HG02798 (cell line): ENCODE measurements at regions not wholly inside any gene's neighbourhood (a gene's known extent, or its start where the extent isn't known, plus 50 kb on each side); places are given as distances from the start of the nearest gene placed in this dataset.
A peak's percentile ranks its signal among the peaks of the same experiment; 100 is the strongest.
"Not testable (repeated sequence)": the region's sequence is repeated elsewhere in the genome, so short reads cannot be mapped to it uniquely, and the experiment has no call there.

Source experiments
- ATAC-seq: cut with Tn5 transposase; IDR thresholded peaks from one replicate; pipeline ENCODE4 v1.9.1; 2021; ENCODE audit warnings: mild to moderate bottlenecking; ENCODE audit not compliant: unreplicated experiment, poor library complexity

DNA sequence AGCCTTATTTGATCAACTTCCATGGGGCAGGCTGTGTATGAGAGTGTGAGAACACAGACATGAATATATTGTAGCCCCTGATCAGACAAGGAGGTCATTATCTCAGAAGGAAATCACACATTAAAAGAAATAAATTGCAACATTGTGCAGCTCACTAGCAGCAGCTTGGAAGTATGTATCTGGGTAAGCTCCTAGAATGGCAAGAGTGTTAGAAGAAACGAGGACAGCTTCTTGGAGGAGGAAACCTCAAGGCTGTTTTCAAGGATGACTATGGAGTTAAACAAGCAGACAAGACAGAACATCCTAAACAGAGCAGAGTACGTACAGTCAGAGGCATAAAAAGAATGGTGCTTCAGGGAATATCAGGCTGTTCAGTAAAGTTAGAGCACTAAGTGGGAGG is 511.0 kb downstream of the SLCO4C1 start:
- ATAC-seq: no peak

DNA sequence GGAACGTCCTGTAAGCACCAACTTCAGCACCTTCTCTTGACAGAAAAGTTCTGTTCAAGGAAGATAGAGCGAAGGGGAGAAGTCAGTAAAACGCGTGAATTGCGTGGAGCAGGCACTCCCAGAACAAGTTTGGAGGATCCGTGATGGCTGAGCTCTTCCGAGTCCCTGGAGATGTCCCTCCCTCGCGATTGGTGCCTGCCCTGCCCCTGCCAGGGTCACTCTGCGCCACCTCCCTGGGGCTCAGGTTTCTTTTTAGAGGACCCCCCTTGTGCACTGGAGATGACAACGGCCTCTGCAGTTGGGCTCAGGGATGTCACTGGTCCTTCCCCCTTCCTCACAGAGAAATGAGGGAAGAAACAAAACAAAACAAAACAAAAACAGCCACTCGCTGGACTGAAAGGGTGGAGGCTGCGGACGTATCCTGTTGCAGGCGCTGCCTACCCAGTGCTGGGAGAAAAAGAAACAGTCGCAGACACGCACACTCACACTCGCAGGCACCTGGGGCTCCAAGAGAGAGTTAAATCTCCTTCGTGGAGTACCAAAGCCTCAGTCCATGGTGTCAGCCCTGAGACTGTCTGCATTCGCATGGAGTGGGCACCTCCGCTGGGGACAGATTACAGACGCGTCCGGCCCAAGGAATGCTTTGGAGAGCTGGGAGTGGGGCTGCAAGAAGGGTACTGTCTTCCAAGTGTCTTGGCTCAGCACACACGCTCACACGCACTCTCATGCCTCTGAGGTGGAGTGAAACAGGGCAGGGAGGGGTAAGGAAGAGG is 512.7 kb downstream of the SLCO4C1 start:
- no peak for ATAC-seq

DNA sequence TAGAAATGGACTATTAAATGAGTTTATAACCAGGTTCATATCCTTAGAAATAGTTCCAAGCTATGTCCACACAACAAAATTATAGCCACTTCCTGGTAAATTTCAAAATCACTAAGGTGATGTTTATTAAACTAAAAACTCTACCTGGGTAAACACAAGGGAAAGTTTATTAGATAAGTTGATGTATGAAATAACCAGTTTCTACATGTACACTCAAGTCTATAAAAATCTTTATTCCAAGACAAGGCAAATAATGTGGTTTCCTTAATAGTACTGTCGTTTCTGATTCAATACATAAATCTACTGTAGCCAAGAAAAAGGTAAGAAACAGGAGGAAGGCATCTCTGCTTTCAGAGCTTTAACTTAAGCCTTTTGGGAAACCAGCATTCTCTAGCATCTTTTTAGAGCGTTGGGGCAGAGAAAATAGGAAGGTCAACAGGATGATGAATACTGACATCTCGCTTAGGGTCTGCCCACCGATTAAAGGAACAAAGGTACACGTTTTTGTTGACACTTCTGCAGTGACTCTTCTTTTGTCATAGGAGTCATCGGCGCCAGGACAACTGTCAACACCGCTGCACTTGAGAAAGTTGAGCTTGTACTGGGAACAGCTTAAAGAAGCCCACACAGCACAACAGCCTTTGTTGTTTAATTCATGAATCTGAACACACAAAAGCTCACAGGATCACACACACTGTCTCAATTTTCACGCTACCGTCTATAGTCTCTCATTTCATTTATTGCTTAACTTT is 513.6 kb downstream of the SLCO4C1 start:
- no peak for ATAC-seq

DNA sequence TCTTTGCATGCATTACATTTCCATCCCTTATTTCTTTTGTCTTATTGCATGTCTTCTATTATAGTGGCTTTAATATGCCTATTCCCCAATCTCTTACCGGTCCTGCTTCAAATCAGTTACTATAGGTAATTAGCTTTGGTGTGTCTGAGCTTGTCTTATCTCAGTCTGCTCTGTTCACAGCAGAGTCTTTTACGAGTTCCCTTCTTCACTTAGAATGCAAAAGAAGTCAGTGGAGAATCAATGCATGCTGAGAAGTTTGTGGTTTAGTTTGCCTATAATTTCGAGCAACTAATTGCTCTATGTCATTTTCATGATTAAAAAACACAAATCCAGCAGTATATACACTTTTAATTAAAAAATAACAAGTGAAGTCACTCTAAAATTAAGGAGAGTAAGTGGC is 545.0 kb downstream of the SLCO4C1 start:
- ATAC-seq: no peak

DNA sequence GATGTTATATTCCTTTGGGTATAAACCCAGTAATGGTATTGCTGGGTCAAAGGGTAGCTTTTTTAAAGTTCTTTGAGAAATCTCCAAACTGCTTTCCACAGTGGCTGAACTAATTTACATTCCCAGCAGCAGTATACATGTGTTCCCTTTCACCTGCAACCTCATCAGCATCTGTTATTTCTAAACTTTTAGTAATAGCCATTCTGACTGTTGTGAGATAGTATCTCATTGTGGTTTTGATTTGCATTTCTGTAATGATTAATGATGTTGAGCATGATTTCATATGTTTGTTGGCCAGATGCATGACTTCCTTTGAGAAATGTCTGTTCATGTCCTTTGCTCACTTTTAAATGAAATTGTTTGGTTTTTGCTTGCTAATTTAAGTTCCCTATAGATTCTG is 553.1 kb downstream of the SLCO4C1 start:
- ATAC-seq: not testable (repeated sequence)

DNA sequence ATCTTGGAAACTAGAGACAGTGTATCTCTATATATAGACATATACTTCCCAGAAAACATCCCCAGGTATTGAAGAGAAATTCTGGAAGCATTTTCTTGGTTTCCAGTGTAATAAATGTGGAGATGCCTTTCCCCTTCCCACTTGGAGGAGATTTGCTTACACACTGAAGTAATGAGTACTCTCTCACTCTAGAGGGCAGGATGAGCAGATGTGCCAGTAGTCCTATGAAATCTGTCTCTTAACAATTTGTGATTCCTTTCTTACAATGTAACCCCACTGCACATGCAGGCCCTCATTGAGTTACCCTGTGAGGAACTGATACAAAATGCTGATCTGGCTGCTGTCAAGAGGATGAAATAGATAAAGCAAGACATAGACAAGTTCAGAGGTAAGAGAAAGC is 567.2 kb downstream of the SLCO4C1 start:
- no peak for ATAC-seq

DNA sequence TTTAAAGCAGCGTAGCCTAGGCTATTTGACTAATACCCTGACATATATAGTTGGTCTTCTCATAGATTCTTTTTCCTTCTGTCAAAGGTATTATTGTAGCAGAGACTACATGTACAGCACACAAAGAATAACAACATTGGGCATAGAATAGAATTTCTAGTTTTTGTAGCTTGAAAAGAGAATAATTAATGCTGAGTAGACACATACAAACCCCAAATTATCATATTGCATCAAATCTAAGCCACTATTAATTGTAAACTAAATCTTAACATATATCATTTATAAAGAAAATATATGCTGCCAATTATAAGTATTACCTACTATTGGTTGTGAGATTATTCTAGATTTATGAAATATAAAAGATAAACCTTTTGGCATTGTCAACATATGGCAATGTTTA is 574.5 kb downstream of the SLCO4C1 start:
- ATAC-seq: no peak

DNA sequence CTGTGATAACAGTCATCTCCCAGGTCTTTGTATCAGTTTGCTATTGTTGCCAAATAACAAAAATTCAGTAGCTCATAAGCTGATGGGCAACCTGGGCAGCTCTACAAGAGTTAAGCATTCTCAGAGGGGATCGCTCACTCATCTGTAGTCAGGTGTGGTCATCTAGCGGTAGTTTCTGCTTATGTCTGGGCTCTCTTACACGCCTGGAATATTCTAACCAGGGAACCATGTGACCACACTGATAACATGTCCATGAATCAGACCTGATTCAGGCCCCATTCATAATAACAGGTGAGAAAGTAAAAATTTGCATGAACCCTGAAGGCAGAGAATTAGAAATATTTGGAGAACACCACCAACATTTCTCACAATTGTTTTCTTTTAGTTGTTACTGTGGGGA is 576.1 kb downstream of the SLCO4C1 start:
- ATAC-seq: no peak

DNA sequence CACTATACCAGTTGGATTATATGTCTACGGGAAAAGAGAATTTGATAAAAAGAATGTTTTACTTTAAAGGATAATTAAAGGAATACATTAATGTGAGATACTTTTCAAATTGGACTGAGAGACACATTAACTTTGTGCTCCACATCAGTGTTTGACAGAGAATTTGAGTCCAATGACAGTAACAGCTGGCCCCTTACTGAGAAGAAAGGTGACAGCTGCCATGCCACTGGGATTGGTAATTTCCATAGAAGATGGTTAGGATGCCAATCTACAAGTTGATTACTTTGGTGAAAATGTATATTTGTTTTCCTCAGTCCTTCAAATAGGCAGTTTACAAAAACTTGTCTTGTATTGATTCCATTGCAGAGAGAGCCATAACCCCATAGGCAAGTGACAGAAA is 578.4 kb downstream of the SLCO4C1 start:
- ATAC-seq: no peak

DNA sequence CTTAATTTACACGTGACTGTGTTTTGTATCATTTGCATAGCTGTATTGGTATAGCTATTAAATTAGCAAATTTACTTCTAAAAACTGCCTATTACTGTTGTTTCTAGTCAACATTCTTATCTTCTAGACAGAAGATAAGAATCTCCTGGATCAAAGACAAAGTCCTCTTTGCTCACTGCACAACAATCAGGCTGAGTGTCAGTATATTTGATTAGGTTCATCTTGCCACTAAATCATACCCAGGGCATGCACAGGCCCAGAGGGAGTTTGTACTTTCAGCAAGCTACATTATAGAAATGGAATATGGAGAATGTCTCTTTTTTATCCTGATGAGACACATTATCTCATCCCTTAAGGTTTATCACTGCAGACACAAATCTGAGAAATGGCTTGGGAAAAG is 579.1 kb downstream of the SLCO4C1 start:
- no peak for ATAC-seq

DNA sequence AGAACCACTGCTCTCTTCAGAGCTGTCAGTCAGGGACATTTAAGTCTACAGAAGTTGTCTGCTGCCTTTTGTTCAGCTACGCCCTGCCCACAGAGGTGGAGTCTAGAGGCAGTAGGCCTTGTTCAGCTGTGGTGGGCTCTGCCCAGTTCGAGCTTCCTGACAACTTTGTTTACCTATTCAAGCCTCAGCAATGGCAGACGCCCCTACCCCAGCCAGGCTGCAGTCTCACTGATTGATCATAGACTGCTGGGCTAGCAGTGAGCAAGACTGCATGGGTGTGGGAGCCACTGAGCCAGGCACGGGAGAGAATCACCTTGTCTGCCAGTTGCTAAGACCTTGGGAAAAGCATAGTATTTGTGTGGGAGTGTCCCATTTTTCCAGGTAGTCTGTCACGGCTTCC is 580.3 kb downstream of the SLCO4C1 start:
- ATAC-seq: not testable (repeated sequence)

DNA sequence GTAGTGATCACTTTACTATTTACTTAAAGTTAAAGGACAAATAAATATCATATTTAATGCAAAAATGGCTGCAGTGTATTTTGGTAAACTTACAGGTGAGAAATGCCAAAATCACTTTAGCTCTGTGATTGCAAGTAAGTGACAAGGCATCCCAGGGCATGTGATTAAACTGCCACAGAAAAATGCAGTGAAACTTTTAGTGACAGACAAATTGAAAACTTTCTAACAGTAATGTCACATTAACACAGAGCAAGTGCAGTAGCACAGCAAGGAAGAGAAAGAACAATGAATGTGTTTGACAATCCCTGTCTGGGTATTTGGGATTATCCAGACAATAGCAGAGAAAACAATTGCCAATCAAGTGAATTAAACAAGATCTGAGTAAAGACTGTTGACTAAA is 606.8 kb downstream of the SLCO4C1 start:
- no peak for ATAC-seq

DNA sequence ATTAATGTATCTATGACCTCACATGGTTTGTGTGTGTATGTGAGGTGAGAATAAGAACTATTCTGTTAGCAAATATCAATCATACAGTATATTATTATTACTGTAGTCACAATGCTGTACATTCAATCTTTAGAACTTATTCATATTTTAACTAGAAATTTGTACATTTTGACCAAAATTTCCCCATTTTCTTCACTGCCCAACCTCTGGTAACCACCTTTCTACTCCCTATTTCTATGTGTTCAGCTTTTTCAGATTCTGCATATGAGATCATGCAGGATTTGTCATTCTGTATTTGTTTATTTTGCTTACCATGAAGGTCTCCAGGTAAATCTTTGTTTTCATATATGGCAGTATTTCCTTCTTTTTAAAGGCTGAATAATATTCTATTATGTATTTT is 607.9 kb downstream of the SLCO4C1 start:
- ATAC-seq: no peak

DNA sequence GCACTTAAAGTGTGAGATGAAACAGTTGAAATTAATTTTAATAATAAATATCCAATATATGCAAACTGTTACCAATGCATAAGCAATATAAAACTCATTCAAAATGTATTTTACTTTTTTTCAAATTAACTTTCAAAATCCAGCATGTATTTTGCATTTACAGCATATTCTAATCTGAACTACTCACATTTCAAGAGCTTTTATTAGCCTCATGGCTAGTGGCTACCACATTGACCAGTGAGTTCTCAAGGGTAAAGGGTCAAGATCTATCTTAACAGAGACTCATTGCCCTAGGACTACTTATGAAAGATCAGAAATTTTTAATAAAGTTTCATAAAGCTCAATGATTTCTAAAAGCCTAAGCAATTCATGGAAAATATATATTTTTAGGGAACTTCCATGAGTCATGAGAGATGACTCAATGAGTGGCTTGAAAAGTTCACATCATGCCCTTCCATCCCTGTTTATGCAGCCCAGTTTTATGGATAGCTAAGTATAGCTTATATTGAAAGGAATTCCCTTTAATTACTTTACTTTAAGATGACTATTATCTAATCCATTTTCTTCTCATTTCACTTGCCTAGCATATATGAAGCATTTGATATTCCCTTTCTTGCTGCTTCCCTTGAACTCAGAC is 608.6 kb downstream of the SLCO4C1 start:
- no peak for ATAC-seq

DNA sequence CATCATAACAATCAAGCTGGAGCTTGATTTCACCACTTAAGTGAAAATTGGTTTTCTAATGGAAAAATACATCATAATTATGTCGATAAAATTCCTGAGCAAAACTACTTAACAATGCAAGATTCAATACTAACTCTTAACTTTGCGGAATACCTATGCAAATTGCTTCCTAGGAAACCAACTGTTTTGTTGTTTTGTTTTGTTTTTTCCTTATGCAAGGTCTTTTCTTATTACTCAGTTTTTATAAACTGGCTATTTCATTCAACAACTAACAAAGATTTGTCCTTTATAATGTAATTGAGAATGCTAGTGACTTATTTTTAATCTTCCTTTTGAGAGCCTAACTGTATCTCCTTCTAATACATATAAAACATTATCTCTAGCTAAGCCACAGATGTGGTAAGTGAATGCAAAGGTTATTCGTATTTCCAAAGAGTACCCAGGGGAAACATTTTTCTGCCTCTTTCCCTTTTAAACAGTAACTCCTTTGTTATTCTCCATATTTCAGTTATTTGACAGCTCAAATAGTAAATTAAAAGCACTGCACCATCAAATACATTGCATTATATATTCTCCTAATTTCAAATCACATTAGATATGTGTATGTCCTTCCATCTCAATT is 609.4 kb downstream of the SLCO4C1 start:
- no peak for ATAC-seq

DNA sequence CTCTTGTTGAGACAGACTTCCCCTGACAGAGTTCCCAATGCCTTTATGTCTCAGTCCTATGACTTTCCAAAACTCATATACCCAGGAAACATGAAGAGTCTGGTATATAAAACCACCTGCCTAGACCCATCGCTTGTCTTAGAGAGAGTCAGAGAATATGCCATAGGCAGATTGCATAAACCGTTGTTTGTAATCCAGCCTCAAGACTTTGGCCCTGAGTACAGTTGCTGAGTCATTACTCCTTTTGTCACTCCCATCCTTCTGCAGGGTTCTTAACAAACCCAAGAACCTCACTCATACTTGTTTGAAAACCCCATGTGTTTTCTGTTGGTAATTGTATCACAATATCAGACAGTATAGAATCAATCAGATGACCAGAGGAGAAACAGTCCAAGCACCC is 616.3 kb downstream of the SLCO4C1 start:
- ATAC-seq: no peak

DNA sequence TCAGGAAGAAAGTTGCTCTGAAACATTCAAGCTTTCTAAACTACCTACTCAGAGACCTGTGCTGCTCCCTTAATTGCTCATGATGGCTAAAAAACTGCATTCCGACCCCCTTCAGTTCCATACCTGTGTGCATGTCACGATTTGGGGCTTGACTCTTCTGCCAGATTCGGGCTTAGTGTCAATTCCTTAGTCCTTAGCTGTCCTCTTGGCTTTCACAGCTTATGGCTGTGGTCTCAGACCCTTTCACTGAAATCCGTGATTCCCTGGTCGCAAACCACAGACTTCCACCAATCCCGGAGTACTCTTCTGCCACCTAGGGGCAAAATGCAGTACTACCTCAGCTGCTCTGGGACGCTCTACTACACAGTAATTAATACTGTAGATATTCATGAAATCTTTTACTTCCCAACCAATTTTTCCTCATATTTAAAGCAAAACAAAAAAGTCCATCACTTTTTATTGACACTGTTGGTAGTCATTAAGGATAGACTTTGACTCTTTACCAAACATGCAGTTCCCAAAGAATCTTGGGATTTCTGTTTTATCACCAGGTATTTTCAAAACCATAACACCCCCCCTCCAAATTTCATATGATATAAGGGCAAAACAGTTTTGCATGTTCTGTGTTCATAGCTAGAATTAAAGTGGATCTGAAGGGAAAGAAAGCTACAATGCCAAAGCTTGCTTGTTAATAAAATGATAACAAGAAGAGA is 617.4 kb downstream of the SLCO4C1 start:
- ATAC-seq: peak; percentile 85

DNA sequence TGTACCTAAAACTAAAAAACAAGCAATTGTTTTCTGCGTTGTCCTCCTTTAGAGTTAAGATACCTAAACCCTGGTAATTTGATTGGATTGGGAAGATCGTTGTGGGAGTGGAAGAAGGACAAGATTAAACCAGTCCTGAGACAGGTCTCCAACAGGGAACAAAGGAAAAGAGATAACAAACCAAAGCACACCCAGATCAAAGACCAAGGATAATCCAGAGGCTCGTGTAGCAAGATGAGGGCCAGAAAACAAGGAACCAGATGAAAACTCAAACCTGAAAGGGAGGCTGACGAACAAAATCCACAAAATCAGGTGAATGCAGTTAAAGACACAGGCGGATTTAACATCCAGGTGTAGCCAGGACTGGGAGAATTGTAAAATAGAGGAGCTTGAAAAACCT is 618.1 kb downstream of the SLCO4C1 start:
- no peak for ATAC-seq

DNA sequence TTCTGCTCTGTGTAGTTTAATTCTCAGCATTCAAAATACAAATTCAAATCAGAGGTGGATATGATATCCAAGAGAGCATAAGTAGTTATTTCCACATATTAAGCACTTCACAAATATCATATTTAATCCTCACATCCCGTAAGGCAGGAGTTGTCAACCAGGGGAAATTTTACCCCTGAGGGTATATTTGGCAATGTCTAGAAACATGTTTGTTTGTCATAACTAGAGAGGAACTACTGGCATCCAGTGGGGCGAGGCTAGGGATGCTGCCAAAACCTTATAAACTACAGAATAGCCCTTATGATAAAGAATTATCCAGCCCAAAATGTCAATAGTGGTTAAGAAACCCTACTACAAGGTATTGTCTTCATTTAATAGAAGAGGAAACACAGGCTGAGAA is 619.4 kb downstream of the SLCO4C1 start:
- no peak for ATAC-seq

DNA sequence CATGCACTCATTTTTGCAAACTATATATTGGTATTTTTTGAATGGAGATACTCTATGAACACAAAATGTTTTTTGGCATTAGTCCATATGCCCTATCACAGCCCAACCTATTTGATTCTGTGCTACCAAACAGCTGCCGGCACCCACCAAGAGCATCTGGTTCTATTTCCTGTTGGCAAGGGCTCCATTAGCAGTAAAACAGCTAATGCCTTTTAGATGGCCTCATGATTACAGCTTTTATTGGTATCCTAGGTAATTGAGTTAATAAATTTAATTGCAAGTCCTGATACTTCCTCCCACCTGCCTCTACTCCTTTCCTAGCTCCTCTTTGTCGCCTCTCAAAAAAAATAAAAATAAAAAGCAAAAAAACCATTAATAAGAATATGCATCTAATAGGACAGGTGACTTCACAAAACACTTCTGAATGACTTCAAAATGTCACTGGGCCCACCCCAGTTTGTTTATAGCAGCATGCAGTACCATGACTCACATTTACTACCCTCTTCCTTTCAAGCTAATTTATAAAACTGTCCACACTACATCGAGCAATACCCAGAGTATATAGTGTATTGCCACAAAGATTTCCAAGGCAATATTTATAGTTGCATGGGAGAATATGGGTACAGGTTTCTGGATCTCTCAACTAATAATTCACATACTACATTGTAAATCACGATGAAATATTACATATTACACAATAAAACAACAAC is 620.4 kb downstream of the SLCO4C1 start:
- no peak for ATAC-seq
